Ovary (tissue), 3 donors: ENCODE measurements at regions not wholly inside any gene's neighbourhood (a gene's known extent, or its start where the extent isn't known, plus 50 kb on each side); places are given as distances from the start of the nearest gene placed in this dataset.

ENCODE experiments used
- EP300 ChIP-seq: sonication (generic); formaldehyde crosslinking; IDR thresholded peaks from one replicate; pipeline ENCODE4 v1.6.1; 2017; ENCODE audit warnings: antibody characterized with exemption
- POLR2A ChIP-seq: fragments of 450-650 bp; IDR thresholded peaks from one replicate; pipeline ENCODE4 v1.6.1; 2017; ENCODE audit warnings: antibody characterized with exemption, mild to moderate bottlenecking, moderate library complexity
- TF ChIP-seq, protein P1 (sequence below), 3 donors: fragments of 450-650 bp in 2 of 3; fragments of 200-600 bp in 1 of 3; IDR thresholded peaks; one replicate each; pipeline versions ENCODE4 v1.5.1 to v1.8.0; 2016 to 2022; ENCODE audit warnings: antibody characterized with exemption in 3 of 3, mild to moderate bottlenecking in 1 of 3
- donor health status: DM: no; HTN: no; CAD: no.

- no peak for TF ChIP-seq POLR2A
- TF ChIP-seq, protein P1, sequence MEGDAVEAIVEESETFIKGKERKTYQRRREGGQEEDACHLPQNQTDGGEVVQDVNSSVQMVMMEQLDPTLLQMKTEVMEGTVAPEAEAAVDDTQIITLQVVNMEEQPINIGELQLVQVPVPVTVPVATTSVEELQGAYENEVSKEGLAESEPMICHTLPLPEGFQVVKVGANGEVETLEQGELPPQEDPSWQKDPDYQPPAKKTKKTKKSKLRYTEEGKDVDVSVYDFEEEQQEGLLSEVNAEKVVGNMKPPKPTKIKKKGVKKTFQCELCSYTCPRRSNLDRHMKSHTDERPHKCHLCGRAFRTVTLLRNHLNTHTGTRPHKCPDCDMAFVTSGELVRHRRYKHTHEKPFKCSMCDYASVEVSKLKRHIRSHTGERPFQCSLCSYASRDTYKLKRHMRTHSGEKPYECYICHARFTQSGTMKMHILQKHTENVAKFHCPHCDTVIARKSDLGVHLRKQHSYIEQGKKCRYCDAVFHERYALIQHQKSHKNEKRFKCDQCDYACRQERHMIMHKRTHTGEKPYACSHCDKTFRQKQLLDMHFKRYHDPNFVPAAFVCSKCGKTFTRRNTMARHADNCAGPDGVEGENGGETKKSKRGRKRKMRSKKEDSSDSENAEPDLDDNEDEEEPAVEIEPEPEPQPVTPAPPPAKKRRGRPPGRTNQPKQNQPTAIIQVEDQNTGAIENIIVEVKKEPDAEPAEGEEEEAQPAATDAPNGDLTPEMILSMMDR (IDR thresholded peaks at IDR 0.05) = no peak
- TF ChIP-seq EP300 = no peak
Observed at GRCh38 chr12:126083926-126084325, 1018.7 kb downstream of the AACS start.
